ENCODE measurements at regions not wholly inside any gene's neighbourhood (a gene's known extent, or its start where the extent isn't known, plus 50 kb on each side); places are given as distances from the start of the nearest gene placed in this dataset.

- H3K4me3 ChIP-seq: no peak overlapping the region
- intact Hi-C loops (cut with DNase I): no loop called here
- no peaks in the 10 kb centered on the region for H3K27me3 ChIP-seq
- DNase-seq: no peak
- no peaks in the 10 kb centered on the region for H3K36me3 ChIP-seq (replicated peaks in 1 of 2)
- H3K27ac ChIP-seq: no peak overlapping the region
- H3K9me3 ChIP-seq (replicated peaks in 1 of 3): peaks cover 0 to 4% (median 0%) of the 10 kb centered on the region in 3 donors
- H3K4me1 ChIP-seq (replicated peaks in 1 of 2): no peaks in the 10 kb centered on the region
- WGBS, 4 donors: 76 to 90% (median 88%) methylated on average over 3 of the region's 3 CpGs
- no peak for TF ChIP-seq CTCF (IDR thresholded peaks at IDR 0.05)
- TF ChIP-seq POLR2A (IDR thresholded peaks at IDR 0.05): no peak
Observed at GRCh38 chr4:35565640-35566039, 678.7 kb downstream of the ARAP2 start.

GRCh38 chr4:35591035-35591434, 653.3 kb downstream of the ARAP2 start:
- H3K27me3 ChIP-seq: no peaks in the 10 kb centered on the region
- TF ChIP-seq CTCF (IDR thresholded peaks at IDR 0.05) (no peak), POLR2A (IDR thresholded peaks at IDR 0.05) (no peak)
- no peaks in the 10 kb centered on the region for H3K4me1 ChIP-seq (replicated peaks in 1 of 2)
- intact Hi-C loops (cut with DNase I): no loop called here
- no peak for DNase-seq
- H3K36me3 ChIP-seq (replicated peaks in 1 of 2): no peaks in the 10 kb centered on the region
- no peak overlapping the region for H3K27ac ChIP-seq
- no peaks in the 10 kb centered on the region for H3K9me3 ChIP-seq (replicated peaks in 1 of 3)
- no peak overlapping the region for H3K4me3 ChIP-seq

- no peaks in the 10 kb centered on the region for H3K4me1 ChIP-seq (replicated peaks in 1 of 2)
- TF ChIP-seq POLR2A (IDR thresholded peaks at IDR 0.05) (no peak), CTCF (IDR thresholded peaks at IDR 0.05) (no peak)
- H3K36me3 ChIP-seq (replicated peaks in 1 of 2): no peaks in the 10 kb centered on the region
- no peak overlapping the region for H3K4me3 ChIP-seq
- H3K27ac ChIP-seq: no peak overlapping the region
- WGBS, 4 donors: 69 to 77% (median 73%) methylated on average over 3 of the region's 3 CpGs
- DNase-seq: no peak
- intact Hi-C loops (cut with DNase I): no loop called here
- H3K9me3 ChIP-seq (replicated peaks in 1 of 3): no peaks in the 10 kb centered on the region
- no peaks in the 10 kb centered on the region for H3K27me3 ChIP-seq
Observed at GRCh38 chr4:35604252-35604651, 640.1 kb downstream of the ARAP2 start.

GRCh38 chr4:35604724-35605123, 639.6 kb downstream of the ARAP2 start:
- no peaks in the 10 kb centered on the region for H3K9me3 ChIP-seq (replicated peaks in 1 of 3)
- H3K36me3 ChIP-seq (replicated peaks in 1 of 2): no peaks in the 10 kb centered on the region
- H3K27me3 ChIP-seq: no peaks in the 10 kb centered on the region
- TF ChIP-seq POLR2A (IDR thresholded peaks at IDR 0.05): no peak
- intact Hi-C loops (cut with DNase I): no loop called here
- DNase-seq: no peak
- no peak overlapping the region for H3K27ac ChIP-seq
- no peak overlapping the region for H3K4me3 ChIP-seq
- WGBS, 4 donors: 80 to 86% (median 85%) methylated on average over 1 of the region's 1 CpG
- H3K4me1 ChIP-seq (replicated peaks in 1 of 2): no peaks in the 10 kb centered on the region

GRCh38 chr4:35608205-35608604, 636.1 kb downstream of the ARAP2 start:
- Histone ChIP-seq H3K36me3 (replicated peaks in 1 of 2) (no peaks in the 10 kb centered on the region), H3K4me3 (no peak overlapping the region), H3K4me1 (replicated peaks in 1 of 2) (no peaks in the 10 kb centered on the region), H3K27me3 (no peaks in the 10 kb centered on the region), H3K9me3 (replicated peaks in 1 of 3) (no peaks in the 10 kb centered on the region), H3K27ac (no peak overlapping the region)
- TF ChIP-seq CTCF (IDR thresholded peaks at IDR 0.05) (no peak), POLR2A (IDR thresholded peaks at IDR 0.05) (no peak)
- DNase-seq: no peak
- intact Hi-C loops (cut with DNase I): no loop called here

Measured in adrenal gland (tissue), 9 donors.